AG10803 (cell line): ENCODE measurements at regions not wholly inside any gene's neighbourhood (a gene's known extent, or its start where the extent isn't known, plus 50 kb on each side); places are given as distances from the start of the nearest gene placed in this dataset.
"Not testable (repeated sequence)": the region's sequence is repeated elsewhere in the genome, so short reads cannot be mapped to it uniquely, and the experiment has no call there.

Source experiments
- DNase-seq: peaks from one replicate; pipeline ENCODE4 v3.0.0; 2010; ENCODE audit warnings: low read depth
- H3K4me3 ChIP-seq: 2 replicates; pipeline ENCODE4 v1.5.1; 2011; ENCODE audit warnings: mild to moderate bottlenecking, low read length, control low read depth
- CTCF ChIP-seq: conservative IDR thresholded peaks from 2 replicates; pipeline ENCODE4 v1.5.1; 2011; ENCODE audit warnings: mild to moderate bottlenecking, low read length, control low read depth, inconsistent platforms

DNA sequence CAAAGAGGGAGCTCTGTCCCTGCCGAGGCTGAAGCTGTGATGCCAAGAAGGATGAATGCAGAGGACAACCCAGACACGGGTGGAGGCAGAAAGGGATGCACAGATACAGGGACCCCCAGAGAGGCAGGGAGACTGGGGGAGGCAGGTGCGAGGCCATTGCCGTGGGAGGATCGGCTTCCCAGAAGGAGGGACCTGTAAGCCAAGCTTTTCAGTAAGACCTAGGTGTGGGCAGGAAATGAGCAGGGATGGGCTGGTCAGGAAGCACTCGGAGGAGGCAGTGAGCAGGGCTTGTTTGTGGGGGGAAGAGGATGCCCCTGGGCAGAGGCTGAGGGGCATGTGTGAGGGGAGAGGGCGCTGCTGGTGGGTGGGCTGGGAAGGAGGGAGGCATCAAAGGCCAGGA is 67.7 kb upstream of the WNT4 start:
- TF ChIP-seq CTCF: no peak
- no peak overlapping the region for H3K4me3 ChIP-seq
- DNase-seq: no peak

DNA sequence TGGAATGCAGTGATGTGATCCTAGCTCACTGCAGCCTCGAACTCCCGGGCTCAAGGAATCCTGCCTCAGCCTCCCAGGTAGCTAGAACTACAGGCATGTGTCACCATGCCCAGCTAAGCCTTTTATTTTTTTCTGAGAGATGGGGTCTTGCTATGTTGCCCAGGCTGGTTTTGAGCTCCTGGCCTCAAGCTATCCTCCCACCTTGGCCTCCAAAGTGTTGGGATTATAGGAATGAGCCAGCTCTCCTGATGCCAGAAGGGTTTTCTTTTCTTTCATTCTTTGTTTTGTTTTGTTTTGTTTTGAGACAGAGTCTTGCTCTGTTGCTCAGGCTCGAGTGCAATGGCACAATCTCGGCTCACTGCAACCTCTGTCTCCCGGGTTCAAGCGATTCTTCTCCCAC is 68.6 kb upstream of the WNT4 start:
- not testable (repeated sequence) for H3K4me3 ChIP-seq, DNase-seq

- no peak for TF ChIP-seq CTCF
- H3K4me3 ChIP-seq: no peak overlapping the region
- no peak for DNase-seq
Observed at GRCh38 chr1:22212400-22213233, 69.7 kb upstream of the WNT4 start.

- no peak for TF ChIP-seq CTCF
- H3K4me3 ChIP-seq: no peak overlapping the region
- DNase-seq: no peak
Observed at GRCh38 chr1:22216210-22216883, 73.5 kb upstream of the WNT4 start.

DNA sequence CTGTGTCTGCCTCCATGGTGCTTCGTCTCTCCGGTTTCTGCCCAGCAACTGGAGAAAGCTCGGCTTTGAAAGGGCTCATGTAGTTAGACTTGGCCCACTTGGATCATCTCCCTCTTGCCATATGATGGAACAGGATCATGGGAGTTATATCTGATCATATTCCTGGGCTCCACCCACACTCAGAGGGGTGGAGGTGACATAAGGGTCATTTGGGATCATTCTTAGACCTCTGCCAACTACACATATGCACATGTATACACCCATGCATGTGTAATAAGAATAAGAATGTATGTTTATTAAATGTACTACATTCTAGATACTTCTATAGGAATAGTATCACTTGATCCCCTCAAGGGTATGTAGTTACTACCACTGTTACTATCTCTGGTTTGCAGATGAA is 74.1 kb upstream of the WNT4 start:
- no peak for DNase-seq
- no peak for TF ChIP-seq CTCF
- H3K4me3 ChIP-seq: no peak overlapping the region

DNA sequence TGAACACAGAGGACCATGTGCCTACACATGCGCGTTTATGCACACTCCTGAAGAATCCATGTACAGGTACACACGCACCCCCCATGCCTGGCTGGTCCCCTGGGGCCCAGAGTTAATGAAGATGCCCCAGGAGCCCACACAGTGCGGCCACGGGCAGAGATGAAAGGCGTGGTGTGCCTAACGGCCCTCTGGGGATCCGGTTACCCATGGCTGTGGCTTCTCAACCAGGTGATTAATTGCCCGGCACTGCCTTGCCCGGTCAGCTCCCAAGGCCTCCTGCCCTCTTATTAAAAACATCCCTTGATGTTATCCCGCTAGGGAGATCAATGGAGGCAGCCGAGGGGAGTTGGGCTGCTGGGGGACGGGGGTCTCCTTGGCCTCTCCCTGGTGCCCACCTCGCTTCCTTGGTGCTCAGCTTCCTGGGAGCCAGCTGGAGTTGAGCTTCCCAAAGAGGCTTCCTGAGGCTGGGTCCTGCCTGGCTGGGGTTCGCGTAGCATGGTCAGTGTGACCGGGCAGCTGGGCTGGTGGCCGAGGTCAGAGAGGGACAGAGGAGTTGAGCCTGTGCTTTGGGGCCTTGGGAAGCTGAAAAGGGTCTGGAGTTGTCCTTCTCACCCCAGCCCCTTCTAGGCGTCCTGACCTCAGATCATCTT is 75.0 kb upstream of the WNT4 start:
- no peak for DNase-seq
- no peak for TF ChIP-seq CTCF
- no peak overlapping the region for H3K4me3 ChIP-seq

- no peak for DNase-seq
- TF ChIP-seq CTCF: no peak
- no peak overlapping the region for H3K4me3 ChIP-seq
Observed at GRCh38 chr1:22218618-22219250, 75.8 kb upstream of the WNT4 start.
